Transverse colon (tissue), 4 donors: ENCODE measurements at regions not wholly inside any gene's neighbourhood (a gene's known extent, or its start where the extent isn't known, plus 50 kb on each side); places are given as distances from the start of the nearest gene placed in this dataset.

Source experiments
- EP300 ChIP-seq: sonication (generic); formaldehyde crosslinking; IDR thresholded peaks from one replicate; pipeline ENCODE4 v1.6.1; 2017; ENCODE audit warnings: antibody characterized with exemption, low read depth
- POLR2A ChIP-seq: fragments of 450-650 bp; IDR thresholded peaks from one replicate; pipeline ENCODE4 v1.6.1; 2016; ENCODE audit warnings: antibody characterized with exemption, mild to moderate bottlenecking, moderate library complexity
- POLR2AphosphoS5 ChIP-seq, 3 donors: sonication (generic); formaldehyde crosslinking; IDR thresholded peaks; one replicate each; pipeline ENCODE4 v1.6.1; 2016; ENCODE audit warnings: antibody characterized with exemption in 3 of 3
- TF ChIP-seq, protein P1 (sequence below), 5 experiments: fragments of 200-600 bp in 3 of 5; fragments of 450-650 bp in 2 of 5; sonication (generic) in 3 of 5; IDR thresholded peaks; 1 replicate in 2 of 5; 2 replicates in 3 of 5; pipeline ENCODE4 v1.5.1; 2016 to 2017; ENCODE audit warnings: antibody characterized with exemption in 5 of 5, inconsistent platforms in 3 of 5, mild to moderate bottlenecking in 2 of 5, moderate library complexity in 1 of 5

DNA sequence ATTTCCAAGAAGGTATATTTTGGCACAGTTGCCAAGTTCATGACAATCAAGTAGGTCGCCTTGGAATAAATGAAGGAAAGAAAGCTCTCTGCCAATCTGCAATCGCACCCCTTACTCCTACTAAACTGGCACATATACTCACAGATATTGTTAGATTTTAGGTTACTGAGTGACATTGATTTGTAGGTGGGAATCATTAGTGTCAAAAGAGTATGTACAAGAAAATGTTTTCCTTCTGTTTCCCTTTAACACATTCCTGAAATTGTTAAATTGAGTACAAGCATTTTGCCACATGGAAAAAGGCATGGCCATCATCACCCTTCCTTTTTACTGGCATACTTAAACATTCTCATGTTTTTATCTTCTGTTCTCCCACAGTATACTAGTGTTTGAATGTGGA, 2868.3 kb upstream of the PCDH20 start:
- TF ChIP-seq POLR2A (no peak), POLR2AphosphoS5 (IDR thresholded peaks at IDR 0.05) (no peak), EP300 (no peak)
- TF ChIP-seq, protein P1, sequence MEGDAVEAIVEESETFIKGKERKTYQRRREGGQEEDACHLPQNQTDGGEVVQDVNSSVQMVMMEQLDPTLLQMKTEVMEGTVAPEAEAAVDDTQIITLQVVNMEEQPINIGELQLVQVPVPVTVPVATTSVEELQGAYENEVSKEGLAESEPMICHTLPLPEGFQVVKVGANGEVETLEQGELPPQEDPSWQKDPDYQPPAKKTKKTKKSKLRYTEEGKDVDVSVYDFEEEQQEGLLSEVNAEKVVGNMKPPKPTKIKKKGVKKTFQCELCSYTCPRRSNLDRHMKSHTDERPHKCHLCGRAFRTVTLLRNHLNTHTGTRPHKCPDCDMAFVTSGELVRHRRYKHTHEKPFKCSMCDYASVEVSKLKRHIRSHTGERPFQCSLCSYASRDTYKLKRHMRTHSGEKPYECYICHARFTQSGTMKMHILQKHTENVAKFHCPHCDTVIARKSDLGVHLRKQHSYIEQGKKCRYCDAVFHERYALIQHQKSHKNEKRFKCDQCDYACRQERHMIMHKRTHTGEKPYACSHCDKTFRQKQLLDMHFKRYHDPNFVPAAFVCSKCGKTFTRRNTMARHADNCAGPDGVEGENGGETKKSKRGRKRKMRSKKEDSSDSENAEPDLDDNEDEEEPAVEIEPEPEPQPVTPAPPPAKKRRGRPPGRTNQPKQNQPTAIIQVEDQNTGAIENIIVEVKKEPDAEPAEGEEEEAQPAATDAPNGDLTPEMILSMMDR (IDR thresholded peaks at IDR 0.05): no peak
